Osteoblast (primary cell): ENCODE measurements at regions not wholly inside any gene's neighbourhood (a gene's known extent, or its start where the extent isn't known, plus 50 kb on each side); places are given as distances from the start of the nearest gene placed in this dataset.

Experiments used
- DNase-seq: peaks from one replicate; pipeline ENCODE4 v3.0.0; 2011; ENCODE audit warnings: low spot score, mixed read lengths; ENCODE audit not compliant: insufficient read length; ENCODE audit errors: missing footprints
- H2AFZ ChIP-seq: 2 replicates; pipeline ENCODE4 v1.6.0; 2011; ENCODE audit warnings: mild to moderate bottlenecking, low read length
- H3K27ac ChIP-seq: 2 replicates; pipeline ENCODE4 v1.5.1; 2011; ENCODE audit warnings: mild to moderate bottlenecking, low read depth, low read length, moderate library complexity
- H3K27me3 ChIP-seq: 2 replicates; pipeline ENCODE4 v1.6.0; 2012; ENCODE audit warnings: mild to moderate bottlenecking, control low read depth, inconsistent platforms, low read length, moderate library complexity; ENCODE audit not compliant: insufficient read depth
- H3K36me3 ChIP-seq: 2 replicates; pipeline ENCODE4 v1.5.1; 2011; ENCODE audit warnings: mild to moderate bottlenecking, low read length, control low read depth, moderate library complexity; ENCODE audit not compliant: insufficient read depth
- H3K4me1 ChIP-seq: 2 replicates; pipeline ENCODE4 v1.5.1; 2011; ENCODE audit warnings: mild to moderate bottlenecking, low read length, control low read depth, moderate library complexity; ENCODE audit not compliant: insufficient read depth
- H3K4me2 ChIP-seq: 2 replicates; pipeline ENCODE4 v1.6.0; 2011; ENCODE audit warnings: mild to moderate bottlenecking, low read length; ENCODE audit not compliant: insufficient read depth
- H3K4me3 ChIP-seq: fragments of 200-600 bp; sonication (generic); 3 replicates; pipeline ENCODE4 v1.5.1; 2012; ENCODE audit warnings: mild to moderate bottlenecking, low read length, inconsistent platforms; ENCODE audit not compliant: insufficient read depth
- H3K79me2 ChIP-seq: 2 replicates; pipeline ENCODE4 v1.6.0; 2012; ENCODE audit warnings: mild to moderate bottlenecking, low read length, control low read depth, inconsistent platforms; ENCODE audit not compliant: insufficient read depth
- H3K9me3 ChIP-seq: 2 replicates; pipeline ENCODE4 v1.5.1; 2011; ENCODE audit warnings: low read depth, low read length, control low read depth
- H4K20me1 ChIP-seq: 2 replicates; pipeline ENCODE4 v1.6.0; 2012; ENCODE audit warnings: mild to moderate bottlenecking, low read length, control low read depth; ENCODE audit not compliant: insufficient read depth
- TF ChIP-seq, protein P1 (sequence below): IDR thresholded peaks from 2 replicates; pipeline ENCODE4 v1.5.1; 2011; ENCODE audit warnings: mild to moderate bottlenecking, low read depth, low read length, moderate library complexity; ENCODE audit errors: extremely low read depth

GRCh38 chr2:158006961-158007719 lies 94.5 kb upstream of the UPP2 start:
- TF ChIP-seq, protein P1, sequence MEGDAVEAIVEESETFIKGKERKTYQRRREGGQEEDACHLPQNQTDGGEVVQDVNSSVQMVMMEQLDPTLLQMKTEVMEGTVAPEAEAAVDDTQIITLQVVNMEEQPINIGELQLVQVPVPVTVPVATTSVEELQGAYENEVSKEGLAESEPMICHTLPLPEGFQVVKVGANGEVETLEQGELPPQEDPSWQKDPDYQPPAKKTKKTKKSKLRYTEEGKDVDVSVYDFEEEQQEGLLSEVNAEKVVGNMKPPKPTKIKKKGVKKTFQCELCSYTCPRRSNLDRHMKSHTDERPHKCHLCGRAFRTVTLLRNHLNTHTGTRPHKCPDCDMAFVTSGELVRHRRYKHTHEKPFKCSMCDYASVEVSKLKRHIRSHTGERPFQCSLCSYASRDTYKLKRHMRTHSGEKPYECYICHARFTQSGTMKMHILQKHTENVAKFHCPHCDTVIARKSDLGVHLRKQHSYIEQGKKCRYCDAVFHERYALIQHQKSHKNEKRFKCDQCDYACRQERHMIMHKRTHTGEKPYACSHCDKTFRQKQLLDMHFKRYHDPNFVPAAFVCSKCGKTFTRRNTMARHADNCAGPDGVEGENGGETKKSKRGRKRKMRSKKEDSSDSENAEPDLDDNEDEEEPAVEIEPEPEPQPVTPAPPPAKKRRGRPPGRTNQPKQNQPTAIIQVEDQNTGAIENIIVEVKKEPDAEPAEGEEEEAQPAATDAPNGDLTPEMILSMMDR: no peak
- Histone ChIP-seq H3K27me3 (peaks cover 4% of the 10 kb centered on the region), H4K20me1 (no peaks in the 10 kb centered on the region), H3K27ac (no peak overlapping the region), H3K79me2 (no peaks in the 10 kb centered on the region), H3K4me3 (no peak overlapping the region), H3K4me2 (no peak overlapping the region), H3K36me3 (no peaks in the 10 kb centered on the region), H3K9me3 (no peaks in the 10 kb centered on the region), H2AFZ (no peak overlapping the region), H3K4me1 (no peaks in the 10 kb centered on the region)
- no peak for DNase-seq

DNA sequence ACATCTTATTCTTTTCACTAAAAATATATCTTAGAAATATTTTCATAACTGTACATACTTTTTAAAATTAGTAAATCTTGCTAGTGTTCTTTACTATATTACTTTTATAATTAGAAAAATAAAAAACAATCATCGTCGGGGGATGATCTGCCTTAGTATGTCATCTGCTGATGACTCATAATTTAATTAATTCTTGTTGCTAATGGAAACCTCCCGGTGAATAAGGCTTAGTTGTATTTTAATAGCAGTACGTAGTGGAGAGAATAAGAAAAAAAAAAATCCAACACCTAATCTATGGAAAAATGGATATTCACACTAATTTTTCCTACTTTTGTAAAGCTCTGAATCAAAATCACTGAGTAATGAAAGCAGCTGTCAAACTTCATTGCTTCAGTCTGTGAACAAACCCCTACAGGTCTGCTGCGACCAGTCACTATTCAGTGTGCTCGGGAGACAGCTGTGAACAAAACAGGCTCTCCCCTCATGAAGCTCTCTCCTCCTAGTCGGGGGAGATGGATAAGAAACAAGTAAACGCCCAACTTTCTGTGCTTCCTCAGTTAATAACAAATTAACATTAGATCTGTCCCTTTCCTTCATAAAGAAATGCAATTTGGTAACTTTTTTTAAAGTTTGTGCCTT lies 97.4 kb upstream of the UPP2 start:
- Histone ChIP-seq H3K27me3 (peaks cover 4% of the 10 kb centered on the region), H3K4me3 (no peak overlapping the region), H3K27ac (no peak overlapping the region), H3K9me3 (no peaks in the 10 kb centered on the region), H3K36me3 (no peaks in the 10 kb centered on the region), H4K20me1 (no peaks in the 10 kb centered on the region), H3K79me2 (no peaks in the 10 kb centered on the region), H2AFZ (no peak overlapping the region), H3K4me1 (no peaks in the 10 kb centered on the region), H3K4me2 (no peak overlapping the region)
- DNase-seq: peak; percentile 10
- TF ChIP-seq, protein P1: no peak

DNA sequence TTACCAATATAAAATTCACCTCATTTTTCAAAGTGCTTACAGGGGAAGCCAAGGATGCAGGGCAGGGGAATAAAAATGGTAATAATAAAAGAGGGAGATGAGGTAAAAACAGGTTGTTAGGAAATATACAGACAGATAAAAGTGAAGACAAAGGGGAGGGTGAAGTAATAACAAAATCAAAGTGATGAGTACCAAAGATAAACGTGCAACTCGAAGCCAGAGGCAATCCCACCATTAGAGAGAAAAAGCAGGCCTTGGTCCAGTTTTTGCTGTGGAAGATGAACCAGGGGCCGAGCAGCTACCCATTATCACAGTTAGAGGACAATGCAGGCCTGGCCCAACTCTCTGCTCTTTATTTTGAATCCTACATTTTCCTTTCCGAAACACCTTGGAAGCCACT lies 99.6 kb upstream of the UPP2 start:
- H2AFZ ChIP-seq: no peak overlapping the region

DNA sequence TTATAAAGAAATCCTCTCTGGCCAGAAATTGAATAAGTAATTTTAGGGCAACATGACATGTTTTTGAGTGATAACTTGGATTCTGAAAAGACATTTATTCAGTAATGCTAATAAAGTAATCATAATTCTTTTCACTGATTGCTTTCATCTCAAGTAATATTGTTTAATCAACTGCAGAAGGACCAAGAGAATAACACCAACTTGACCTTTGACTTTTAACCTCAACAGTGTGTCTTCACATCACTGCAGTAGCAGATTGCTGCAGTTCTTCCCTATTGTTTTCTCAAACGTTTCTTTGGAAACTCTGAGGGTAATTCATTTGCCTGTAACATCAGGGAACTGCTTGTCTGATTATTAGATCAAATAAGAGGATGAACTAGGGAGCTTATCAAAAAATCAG lies 104.9 kb upstream of the UPP2 start:
- no peaks in the 10 kb centered on the region for H4K20me1 ChIP-seq
- TF ChIP-seq, protein P1: no peak

More for the DNA sequence above, 99.6 kb upstream of the UPP2 start:
- no peak for DNase-seq
- Histone ChIP-seq H3K4me3 (no peak overlapping the region), H3K9me3 (no peaks in the 10 kb centered on the region), H3K27ac (no peak overlapping the region), H4K20me1 (no peaks in the 10 kb centered on the region), H3K4me1 (no peaks in the 10 kb centered on the region), H3K36me3 (no peaks in the 10 kb centered on the region), H3K79me2 (no peaks in the 10 kb centered on the region), H3K27me3 (no peaks in the 10 kb centered on the region), H3K4me2 (no peak overlapping the region)
- TF ChIP-seq, protein P1: no peak

More for the DNA sequence above, 104.9 kb upstream of the UPP2 start:
- H3K27ac ChIP-seq: no peak overlapping the region
- H3K4me3 ChIP-seq: no peak overlapping the region
- H2AFZ ChIP-seq: no peak overlapping the region
- no peaks in the 10 kb centered on the region for H3K79me2 ChIP-seq
- no peaks in the 10 kb centered on the region for H3K9me3 ChIP-seq
- H3K4me2 ChIP-seq: no peak overlapping the region
- H3K4me1 ChIP-seq: no peaks in the 10 kb centered on the region
- no peaks in the 10 kb centered on the region for H3K36me3 ChIP-seq
- peaks cover 3% of the 10 kb centered on the region for H3K27me3 ChIP-seq
- no peak for DNase-seq
